ENCODE measurements at regions not wholly inside any gene's neighbourhood (a gene's known extent, or its start where the extent isn't known, plus 50 kb on each side); places are given as distances from the start of the nearest gene placed in this dataset.

- 3% methylated on average over 5 of the region's 5 CpGs for WGBS (ENCODE audit: insufficient coverage, insufficient replicate concordance, low lambda C conversion rate, missing lambda C conversion rate)
- ChIA-PET SMC1A (ENCODE audit: uncharacterized antibody, unreplicated experiment) (interaction anchor here (0.8 to 1.7 kb wide), 7 partner anchors 9 to 72 kb away, joined by 3 to 10 read pairs (median 5); no protein-coding TSS in a partner anchor), POLR2A (interaction anchor here (1.6 kb wide), 2 partner anchors 22 to 50 kb away, joined by 8 to 13 read pairs; no protein-coding TSS in a partner anchor), RAD21 (ENCODE audit: unreplicated experiment) (interaction anchor here (0.7 to 3.4 kb wide), 7 partner anchors 19 to 73 kb away, joined by 3 to 26 read pairs (median 3); no protein-coding TSS in a partner anchor), CTCF (interaction anchor here (0.7 to 2.5 kb wide), 5 partner anchors 19 to 73 kb away, joined by 3 to 10 read pairs (median 9); no protein-coding TSS in a partner anchor)
- FAIRE-seq: no peak
- in situ Hi-C loops (cut with MboI) (no loop called here), intact Hi-C loops (cut with micrococcal nuclease; ENCODE audit: unreplicated experiment) (loop anchor here (1.0 to 5.0 kb wide), 3 partner anchors 53 to 198 kb away; partner anchors contain the start of gene RNF145)
- Histone ChIP-seq H3K4me2 (ENCODE audit: control insufficient read depth, insufficient read depth) (peak overlapping the region; percentile 65), H2AFZ (ENCODE audit: control insufficient read depth, low read depth, low read length) (no peak overlapping the region), H4K20me1 (ENCODE audit: control insufficient read depth, insufficient read depth) (peaks cover 4% of the 10 kb centered on the region; the same call in 1 of the 2 replicates), H3K79me2 (ENCODE audit: control insufficient read depth, insufficient read depth, low read length) (no peaks in the 10 kb centered on the region), H3K36me3 (ENCODE audit: control insufficient read depth in 2 of 2, insufficient read depth in 2 of 2, low read length in 1 of 2) (no peaks in the 10 kb centered on the region), H3K9me3 (replicated peaks; ENCODE audit: control insufficient read depth, insufficient read depth, low read length) (no peaks in the 10 kb centered on the region; the same call in 2 of the 3 replicates), H3K27me3 (replicated peaks in 1 of 2; ENCODE audit: control insufficient read depth in 2 of 2, insufficient read depth in 2 of 2, low read length in 1 of 2) (no peaks in the 10 kb centered on the region; a peak in 1 of 4 replicates), H3K4me1 (ENCODE audit: control insufficient read depth, insufficient read depth, low read length) (peaks cover 17% of the 10 kb centered on the region), H3K4me3 (no peak overlapping the region), H3K9ac (ENCODE audit: control insufficient read depth, insufficient read depth, low read length) (no peak overlapping the region), H3K27ac (ENCODE audit: control insufficient read depth, insufficient read depth) (no peak overlapping the region)
- BruUV-seq (replicated peaks): no TSS peak
- peak; percentile 83 for ATAC-seq
- DNase-seq (ENCODE audit: low read depth, low spot score): peak; percentile 58
- TF ChIP-seq EED (IDR thresholded peaks at IDR 0.05; ENCODE audit: low read depth): peak; percentile 90
- TF ChIP-seq ETV6 (conservative IDR thresholded peaks at IDR 0.05 in 1 of 2, IDR thresholded peaks at IDR 0.05 in 1 of 2; ENCODE audit: borderline replicate concordance in 1 of 2, low read depth in 1 of 2): peak in 1 of 2 experiments; percentile 76; a peak in 2 of 4 replicates
- TF ChIP-seq NFYB (IDR thresholded peaks at IDR 0.05; ENCODE audit: insufficient read depth, low read depth, low read length): no peak
- TF ChIP-seq GATAD2B (conservative IDR thresholded peaks at IDR 0.05; ENCODE audit: low read depth): 0 out of 2 replicates have a peak, but pooled peaks have one; percentile 45
- peak; percentile 24 for TF ChIP-seq CUX1 (IDR thresholded peaks at IDR 0.05; ENCODE audit: insufficient replicate concordance, low read depth, low read length)
- peak; percentile 53 for TF ChIP-seq BCL3 (IDR thresholded peaks at IDR 0.05; ENCODE audit: borderline replicate concordance, insufficient read depth, low read depth, low read length, poor library complexity, severe bottlenecking)
- TF ChIP-seq BCL11A (IDR thresholded peaks at IDR 0.05; ENCODE audit: low read depth, low read length): peak; percentile 45; the same call in 1 of the 2 replicates
- peak; percentile 79; the same call in 1 of the 2 replicates for TF ChIP-seq MTA3 (IDR thresholded peaks at IDR 0.05; ENCODE audit: borderline replicate concordance, low read length)
- TF ChIP-seq, protein P1, sequence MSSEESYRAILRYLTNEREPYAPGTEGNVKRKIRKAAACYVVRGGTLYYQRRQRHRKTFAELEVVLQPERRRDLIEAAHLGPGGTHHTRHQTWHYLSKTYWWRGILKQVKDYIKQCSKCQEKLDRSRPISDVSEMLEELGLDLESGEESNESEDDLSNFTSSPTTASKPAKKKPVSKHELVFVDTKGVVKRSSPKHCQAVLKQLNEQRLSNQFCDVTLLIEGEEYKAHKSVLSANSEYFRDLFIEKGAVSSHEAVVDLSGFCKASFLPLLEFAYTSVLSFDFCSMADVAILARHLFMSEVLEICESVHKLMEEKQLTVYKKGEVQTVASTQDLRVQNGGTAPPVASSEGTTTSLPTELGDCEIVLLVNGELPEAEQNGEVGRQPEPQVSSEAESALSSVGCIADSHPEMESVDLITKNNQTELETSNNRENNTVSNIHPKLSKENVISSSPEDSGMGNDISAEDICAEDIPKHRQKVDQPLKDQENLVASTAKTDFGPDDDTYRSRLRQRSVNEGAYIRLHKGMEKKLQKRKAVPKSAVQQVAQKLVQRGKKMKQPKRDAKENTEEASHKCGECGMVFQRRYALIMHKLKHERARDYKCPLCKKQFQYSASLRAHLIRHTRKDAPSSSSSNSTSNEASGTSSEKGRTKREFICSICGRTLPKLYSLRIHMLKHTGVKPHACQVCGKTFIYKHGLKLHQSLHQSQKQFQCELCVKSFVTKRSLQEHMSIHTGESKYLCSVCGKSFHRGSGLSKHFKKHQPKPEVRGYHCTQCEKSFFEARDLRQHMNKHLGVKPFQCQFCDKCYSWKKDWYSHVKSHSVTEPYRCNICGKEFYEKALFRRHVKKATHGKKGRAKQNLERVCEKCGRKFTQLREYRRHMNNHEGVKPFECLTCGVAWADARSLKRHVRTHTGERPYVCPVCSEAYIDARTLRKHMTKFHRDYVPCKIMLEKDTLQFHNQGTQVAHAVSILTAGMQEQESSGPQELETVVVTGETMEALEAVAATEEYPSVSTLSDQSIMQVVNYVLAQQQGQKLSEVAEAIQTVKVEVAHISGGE (CRISPR knock-in tag; IDR thresholded peaks at IDR 0.05): no peak
- no peak for TF ChIP-seq KDM1A (IDR thresholded peaks at IDR 0.05; ENCODE audit: borderline replicate concordance)
- TF ChIP-seq MTA2 (IDR thresholded peaks at IDR 0.05; ENCODE audit: low read depth): peak; percentile 76
Measured at GRCh38 chr5:159405611-159406031, 75.3 kb upstream of the IL12B start.

Measured in GM12878 (cell line).